Mammary epithelial cell (primary cell): ENCODE measurements at regions not wholly inside any gene's neighbourhood (a gene's known extent, or its start where the extent isn't known, plus 50 kb on each side); places are given as distances from the start of the nearest gene placed in this dataset.
A peak's percentile ranks its signal among the peaks of the same experiment; 100 is the strongest.

Experiments
- EZH2 ChIP-seq: IDR thresholded peaks from 2 replicates; pipeline ENCODE4 v1.6.1; 2012; ENCODE audit warnings: low read length, inconsistent platforms, borderline replicate concordance
- TF ChIP-seq, protein P1 (sequence below), 2 donors: IDR thresholded peaks in 1 of 2; conservative IDR thresholded peaks in 1 of 2; 2 replicates each; pipeline ENCODE4 v1.5.1; 2011 to 2012; ENCODE audit warnings: inconsistent platforms in 2 of 2, low read length in 2 of 2, mild to moderate bottlenecking in 2 of 2, control low read depth in 1 of 2, low read depth in 1 of 2; ENCODE audit not compliant: insufficient read depth in 1 of 2; ENCODE audit errors: extremely low read depth in 1 of 2

GRCh38 chr3:153290268-153291015 is 128.4 kb downstream of the RAP2B start:
- TF ChIP-seq, protein P1, sequence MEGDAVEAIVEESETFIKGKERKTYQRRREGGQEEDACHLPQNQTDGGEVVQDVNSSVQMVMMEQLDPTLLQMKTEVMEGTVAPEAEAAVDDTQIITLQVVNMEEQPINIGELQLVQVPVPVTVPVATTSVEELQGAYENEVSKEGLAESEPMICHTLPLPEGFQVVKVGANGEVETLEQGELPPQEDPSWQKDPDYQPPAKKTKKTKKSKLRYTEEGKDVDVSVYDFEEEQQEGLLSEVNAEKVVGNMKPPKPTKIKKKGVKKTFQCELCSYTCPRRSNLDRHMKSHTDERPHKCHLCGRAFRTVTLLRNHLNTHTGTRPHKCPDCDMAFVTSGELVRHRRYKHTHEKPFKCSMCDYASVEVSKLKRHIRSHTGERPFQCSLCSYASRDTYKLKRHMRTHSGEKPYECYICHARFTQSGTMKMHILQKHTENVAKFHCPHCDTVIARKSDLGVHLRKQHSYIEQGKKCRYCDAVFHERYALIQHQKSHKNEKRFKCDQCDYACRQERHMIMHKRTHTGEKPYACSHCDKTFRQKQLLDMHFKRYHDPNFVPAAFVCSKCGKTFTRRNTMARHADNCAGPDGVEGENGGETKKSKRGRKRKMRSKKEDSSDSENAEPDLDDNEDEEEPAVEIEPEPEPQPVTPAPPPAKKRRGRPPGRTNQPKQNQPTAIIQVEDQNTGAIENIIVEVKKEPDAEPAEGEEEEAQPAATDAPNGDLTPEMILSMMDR (conservative IDR thresholded peaks at IDR 0.05 in 1 of 2, IDR thresholded peaks at IDR 0.05 in 1 of 2; ENCODE audit: extremely low read depth in 1 of 2, insufficient read depth in 1 of 2, low read depth in 1 of 2, low read length in 2 of 2), result peak; percentile 42 to 75
- TF ChIP-seq EZH2, result no peak
